ENCODE measurements at regions not wholly inside any gene's neighbourhood (a gene's known extent, or its start where the extent isn't known, plus 50 kb on each side); places are given as distances from the start of the nearest gene placed in this dataset.

- H3K4me3 Mint-ChIP-seq = no peak overlapping the region
- H2AFZ ChIP-seq (ENCODE audit: insufficient read depth, low read depth, low read length, poor library complexity, severe bottlenecking) = no peak overlapping the region
- H3K9ac ChIP-seq (ENCODE audit: low read length) = no peak overlapping the region
- H3K9me3 ChIP-seq (ENCODE audit: control extremely low read depth in 1 of 3, control insufficient read depth in 2 of 3, insufficient read depth in 1 of 3, low read length in 2 of 3) = no peaks in the 10 kb centered on the region
- ChIA-PET CTCF (no interaction called here), POLR2A (no interaction called here)
- ATAC-seq (ENCODE audit: low read depth) (no peak), DNase-seq (no peak)
- no peak overlapping the region for H3K27ac Mint-ChIP-seq
- no CpG with 5 or more reads among the region's 1 CpG for WGBS (ENCODE audit: insufficient coverage)
- H3K4me1 ChIP-seq (ENCODE audit: control insufficient read depth in 2 of 2, insufficient read depth in 2 of 2, low read length in 2 of 2) = no peaks in the 10 kb centered on the region
- no peaks in the 10 kb centered on the region for H3K27me3 ChIP-seq (replicated peaks in 1 of 4; ENCODE audit: control extremely low read depth in 1 of 4, control insufficient read depth in 3 of 4, insufficient read depth in 4 of 4, low read length in 3 of 4)
- no peak overlapping the region for H3K27ac ChIP-seq (ENCODE audit: low read length in 2 of 2)
- H3K79me2 ChIP-seq (ENCODE audit: control insufficient read depth, insufficient read depth, low read length) = no peaks in the 10 kb centered on the region
- no peak for TF ChIP-seq CTCF (IDR thresholded peaks at IDR 0.05)
- TF ChIP-seq EZH2 (IDR thresholded peaks at IDR 0.05; ENCODE audit: borderline replicate concordance, insufficient read depth, low read depth, low read length, poor library complexity, severe bottlenecking) = no peak
- intact Hi-C loops (cut with micrococcal nuclease) = no loop called here
- H4K20me1 ChIP-seq (ENCODE audit: control insufficient read depth, insufficient read depth, low read length, poor library complexity, severe bottlenecking) = no peaks in the 10 kb centered on the region
- H3K27me3 Mint-ChIP-seq = no peaks in the 10 kb centered on the region
- no peak overlapping the region for H3K4me3 ChIP-seq (ENCODE audit: control extremely low read depth in 1 of 5, extremely low read depth in 1 of 5, insufficient read depth in 1 of 5, low read depth in 2 of 5, low read length in 4 of 5)
- H3K4me1 Mint-ChIP-seq = no peaks in the 10 kb centered on the region
- H3K36me3 ChIP-seq (replicated peaks in 1 of 2; ENCODE audit: control extremely low read depth in 1 of 2, control insufficient read depth in 1 of 2, extremely low read depth in 1 of 2, insufficient read depth in 2 of 2, low read length in 1 of 2) = no peaks in the 10 kb centered on the region
- H3K4me2 ChIP-seq (replicated peaks; ENCODE audit: low read depth, low read length, poor library complexity, severe bottlenecking) = no peak overlapping the region
- H3K9me3 Mint-ChIP-seq (ENCODE audit: insufficient read depth) = no peaks in the 10 kb centered on the region
These were observed 414.5 kb upstream of the OPRM1 start for GRCh38 chr6:153624528-153624927.

- POLR2A ChIA-PET = no interaction called here
- no peak overlapping the region for H2AFZ ChIP-seq (ENCODE audit: insufficient read depth, low read depth, low read length, poor library complexity, severe bottlenecking)
These were observed 415.5 kb upstream of the OPRM1 start for GRCh38 chr6:153623496-153623895.

More at GRCh38 chr6:153623496-153623895, 415.5 kb upstream of the OPRM1 start:
- no peaks in the 10 kb centered on the region for H3K9me3 ChIP-seq (ENCODE audit: control extremely low read depth in 1 of 3, control insufficient read depth in 2 of 3, insufficient read depth in 1 of 3, low read length in 2 of 3)
- 86% methylated on average over 1 of the region's 2 CpGs for WGBS (ENCODE audit: insufficient coverage)
- no peak for TF ChIP-seq EZH2 (IDR thresholded peaks at IDR 0.05; ENCODE audit: borderline replicate concordance, insufficient read depth, low read depth, low read length, poor library complexity, severe bottlenecking)
- TF ChIP-seq CTCF (IDR thresholded peaks at IDR 0.05) = no peak
- H3K4me3 Mint-ChIP-seq = no peak overlapping the region
- no peak overlapping the region for H3K27ac ChIP-seq (ENCODE audit: low read length in 2 of 2)
- ATAC-seq (ENCODE audit: low read depth) (no peak), DNase-seq (no peak)
- no peaks in the 10 kb centered on the region for H3K36me3 ChIP-seq (replicated peaks in 1 of 2; ENCODE audit: control extremely low read depth in 1 of 2, control insufficient read depth in 1 of 2, extremely low read depth in 1 of 2, insufficient read depth in 2 of 2, low read length in 1 of 2)
- no peaks in the 10 kb centered on the region for H3K4me1 Mint-ChIP-seq
- intact Hi-C loops (cut with micrococcal nuclease) = no loop called here
- no peaks in the 10 kb centered on the region for H3K27me3 ChIP-seq (replicated peaks in 1 of 4; ENCODE audit: control extremely low read depth in 1 of 4, control insufficient read depth in 3 of 4, insufficient read depth in 4 of 4, low read length in 3 of 4)
- no peak overlapping the region for H3K4me2 ChIP-seq (replicated peaks; ENCODE audit: low read depth, low read length, poor library complexity, severe bottlenecking)
- no peaks in the 10 kb centered on the region for H3K27me3 Mint-ChIP-seq
- H3K4me3 ChIP-seq (ENCODE audit: control extremely low read depth in 1 of 5, extremely low read depth in 1 of 5, insufficient read depth in 1 of 5, low read depth in 2 of 5, low read length in 4 of 5) = no peak overlapping the region
- no peaks in the 10 kb centered on the region for H4K20me1 ChIP-seq (ENCODE audit: control insufficient read depth, insufficient read depth, low read length, poor library complexity, severe bottlenecking)
- CTCF ChIA-PET = no interaction called here
- no peaks in the 10 kb centered on the region for H3K79me2 ChIP-seq (ENCODE audit: control insufficient read depth, insufficient read depth, low read length)
- no peak overlapping the region for H3K27ac Mint-ChIP-seq
- no peaks in the 10 kb centered on the region for H3K4me1 ChIP-seq (ENCODE audit: control insufficient read depth in 2 of 2, insufficient read depth in 2 of 2, low read length in 2 of 2)
- no peaks in the 10 kb centered on the region for H3K9me3 Mint-ChIP-seq (ENCODE audit: insufficient read depth)
- no peak overlapping the region for H3K9ac ChIP-seq (ENCODE audit: low read length)
